Activated CD4-positive, alpha-beta T cell treated with anti-CD3 and anti-CD28 coated beads for 36 hours (primary cell): ENCODE measurements at regions not wholly inside any gene's neighbourhood (a gene's known extent, or its start where the extent isn't known, plus 50 kb on each side); places are given as distances from the start of the nearest gene placed in this dataset.

Experiments
- ATAC-seq: fragments of 200-7000 bp; cut with Tn5 transposase; one replicate; pipeline ENCODE4 v1.10.0; 2021; ENCODE audit warnings: mild to moderate bottlenecking, moderate library complexity
- CTCF ChIA-PET: fragments of 350-600 bp; sonication (Branson Sonifier 250); formaldehyde crosslinking; loops from one replicate; lab custom pipeline; 2021; ENCODE audit warnings: antibody characterized with exemption; lab: Charles Lee
- POLR2A ChIA-PET: fragments of 350-600 bp; sonication (Branson Sonifier 250); formaldehyde crosslinking; loops from one replicate; lab custom pipeline; 2021; ENCODE audit warnings: antibody characterized with exemption, inconsistent platforms; lab: Charles Lee
- DNase-seq: peaks from one replicate; pipeline ENCODE4 v3.0.0-alpha.2; 2020
- H3K27ac Mint-ChIP-seq: one replicate; pipeline ENCODE4 v1.8.0; 2021; ENCODE audit warnings: mixed read lengths
- H3K27me3 Mint-ChIP-seq: one replicate; pipeline ENCODE4 v1.8.0; 2021; ENCODE audit warnings: mixed read lengths
- H3K36me3 Mint-ChIP-seq: one replicate; pipeline ENCODE4 v1.8.0; 2021; ENCODE audit warnings: low read depth, mixed read lengths
- H3K4me1 Mint-ChIP-seq: one replicate; pipeline ENCODE4 v1.8.0; 2021; ENCODE audit warnings: mixed read lengths
- H3K4me3 Mint-ChIP-seq: one replicate; pipeline ENCODE4 v1.8.0; 2021; ENCODE audit warnings: mild to moderate bottlenecking, moderate library complexity, mixed read lengths
- H3K9me3 Mint-ChIP-seq: one replicate; pipeline ENCODE4 v1.8.0; 2021; ENCODE audit warnings: low read depth, mixed read lengths
- intact Hi-C, 2 experiments: fragments of 100-400 bp; cut with DNase I in 1 of 2; cut with micrococcal nuclease in 1 of 2; formaldehyde crosslinking; loops; one replicate each; pipeline versions ENCODE4 v1.14.2 to v1.15.1; 2022 to 2024; cut with DNase I, micrococcal nuclease

DNA sequence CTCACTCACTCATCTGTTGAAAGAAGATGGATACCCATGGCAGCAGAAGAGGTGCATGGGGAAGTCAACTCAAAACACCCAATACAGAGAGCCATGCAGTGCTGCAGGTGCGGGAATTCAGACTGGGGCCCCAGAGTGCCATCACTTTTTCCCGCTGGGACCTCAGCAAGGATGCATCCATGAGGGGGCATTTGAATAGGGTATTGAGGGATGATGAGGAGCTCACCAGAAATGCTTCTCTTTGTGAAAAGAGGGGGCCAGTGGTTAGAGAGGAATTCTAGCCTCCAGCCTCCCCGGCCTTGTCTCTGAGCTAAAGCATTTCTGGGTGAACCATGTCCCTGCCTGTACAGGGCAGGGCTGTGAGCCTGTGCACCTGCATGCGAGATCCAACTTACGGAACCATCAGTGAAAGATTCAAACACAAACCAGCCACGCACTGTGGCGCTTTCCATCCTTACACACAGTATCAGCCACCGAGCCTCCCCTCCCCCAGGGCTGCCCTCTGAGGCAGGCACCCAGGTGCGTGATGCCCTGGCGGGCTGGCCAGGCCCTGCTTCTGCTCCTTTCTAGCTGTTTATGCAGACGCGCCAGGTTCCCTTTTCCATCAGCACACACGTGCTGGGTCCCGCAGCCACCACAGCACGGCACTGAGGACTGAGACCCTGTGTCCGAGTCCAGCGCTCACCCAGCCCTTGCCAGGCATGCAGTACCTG lies 1177.2 kb downstream of the BRD1 start:
- Mint-ChIP-seq H3K27ac (no peak overlapping the region), H3K4me1 (no peaks in the 10 kb centered on the region), H3K9me3 (no peaks in the 10 kb centered on the region), H3K36me3 (no peaks in the 10 kb centered on the region), H3K27me3 (no peaks in the 10 kb centered on the region), H3K4me3 (no peak overlapping the region)
- no peak for DNase-seq
- ATAC-seq = no peak
- ChIA-PET POLR2A (no interaction called here), CTCF (no interaction called here)
- intact Hi-C loops = no loop called here

DNA sequence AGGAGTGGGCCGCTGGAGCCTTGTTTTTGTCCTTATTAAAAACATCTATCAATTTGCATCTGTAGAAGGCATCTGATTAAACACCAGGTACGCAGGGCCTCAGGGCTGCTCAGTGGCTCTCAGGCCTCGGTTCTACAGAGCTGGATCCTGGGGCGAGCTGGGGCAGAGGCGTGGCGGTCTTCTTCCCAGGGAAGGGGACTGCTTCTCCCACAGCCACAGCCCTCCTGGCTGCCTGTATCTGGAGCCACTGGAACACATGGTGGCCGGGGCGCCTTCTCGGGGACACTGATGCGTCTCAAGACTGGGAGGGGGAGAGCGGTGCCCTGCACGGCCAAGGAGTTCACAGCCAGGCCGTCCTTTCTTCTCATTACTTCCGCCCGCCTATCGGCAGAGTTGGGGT lies 1178.2 kb downstream of the BRD1 start:
- ChIA-PET POLR2A (no interaction called here), CTCF (no interaction called here)
- intact Hi-C loops = no loop called here
- no peak overlapping the region for H3K4me3 Mint-ChIP-seq
- H3K27ac Mint-ChIP-seq = no peak overlapping the region
- H3K27me3 Mint-ChIP-seq = no peaks in the 10 kb centered on the region
- no peak for DNase-seq
- no peaks in the 10 kb centered on the region for H3K9me3 Mint-ChIP-seq
- H3K4me1 Mint-ChIP-seq = no peaks in the 10 kb centered on the region
- H3K36me3 Mint-ChIP-seq = no peaks in the 10 kb centered on the region
- no peak for ATAC-seq

DNA sequence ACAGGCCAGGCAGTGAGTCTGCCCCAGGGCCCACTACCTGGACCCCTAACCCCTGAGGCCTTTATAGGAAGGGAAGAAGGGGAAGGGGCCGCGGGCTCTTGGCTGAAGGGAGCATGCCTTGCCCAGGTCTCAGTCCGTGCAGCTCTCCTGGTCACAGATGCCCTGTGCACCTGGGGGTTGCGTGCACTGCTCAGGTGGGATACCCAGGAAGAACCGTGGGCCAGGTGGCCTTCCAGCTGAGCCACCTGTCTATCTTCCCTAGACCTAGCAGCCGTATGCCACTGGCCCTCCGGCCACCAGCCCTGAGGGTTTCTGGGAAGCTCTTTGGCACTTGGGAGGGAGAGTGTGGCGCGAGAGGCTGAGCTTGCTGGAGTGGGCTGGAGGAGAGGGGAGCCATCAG lies 1178.6 kb downstream of the BRD1 start:
- POLR2A ChIA-PET = no interaction called here
- Mint-ChIP-seq H3K4me1 (no peaks in the 10 kb centered on the region), H3K36me3 (no peaks in the 10 kb centered on the region), H3K9me3 (no peaks in the 10 kb centered on the region), H3K4me3 (no peak overlapping the region), H3K27ac (no peak overlapping the region), H3K27me3 (no peaks in the 10 kb centered on the region)
- ATAC-seq (no peak), DNase-seq (no peak)
- intact Hi-C loops = no loop called here
- CTCF ChIA-PET = no interaction called here

DNA sequence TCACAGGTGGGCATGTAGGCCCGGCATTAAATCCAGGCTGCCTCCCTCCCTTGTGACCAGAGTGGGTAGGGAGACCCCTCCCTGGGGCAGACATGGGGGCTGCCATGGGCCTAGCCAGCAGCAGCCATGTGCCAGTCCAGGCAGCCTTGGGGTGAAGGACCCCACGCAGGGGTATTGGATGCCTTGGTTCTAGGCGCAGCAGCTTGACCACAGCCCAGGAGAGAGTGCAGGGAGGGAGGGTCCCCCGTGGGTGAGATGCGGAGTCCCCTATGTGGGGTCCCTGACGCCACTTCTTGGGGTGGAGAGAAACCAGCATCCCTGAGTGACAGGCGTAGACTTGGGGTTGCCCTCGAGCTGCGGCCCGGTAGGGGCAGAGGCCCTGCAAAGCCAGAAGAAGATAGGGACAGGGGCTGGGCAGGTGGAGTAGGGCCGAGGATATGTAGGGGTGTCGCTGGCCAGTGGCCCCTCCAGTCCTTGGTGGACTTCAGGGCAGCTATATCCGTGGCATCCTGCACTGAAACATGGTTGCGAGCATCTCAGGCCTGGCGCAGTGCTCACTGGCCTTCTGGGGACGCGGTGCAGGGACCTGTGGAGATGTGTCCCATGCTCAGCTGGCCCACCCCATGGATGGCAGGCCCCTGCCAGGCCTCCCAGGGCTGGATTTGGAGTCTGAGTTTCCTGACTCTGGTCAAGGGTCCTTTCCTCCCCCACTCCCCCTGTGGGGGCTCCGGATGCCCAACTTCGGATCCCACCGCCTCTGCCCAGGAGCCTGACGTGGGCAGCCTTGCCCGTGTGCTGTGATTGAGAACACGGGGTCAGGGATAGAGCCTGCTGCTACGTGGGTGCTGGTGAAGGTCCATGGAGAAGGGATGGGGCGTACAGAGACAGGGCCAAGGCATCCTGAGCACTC lies 1179.8 kb downstream of the BRD1 start:
- Mint-ChIP-seq H3K4me1 (no peaks in the 10 kb centered on the region), H3K27me3 (no peaks in the 10 kb centered on the region), H3K36me3 (no peaks in the 10 kb centered on the region), H3K9me3 (no peaks in the 10 kb centered on the region), H3K27ac (no peak overlapping the region), H3K4me3 (no peak overlapping the region)
- DNase-seq = no peak
- no peak for ATAC-seq
- CTCF ChIA-PET = no interaction called here
- POLR2A ChIA-PET = no interaction called here
- intact Hi-C loops = no loop called here

DNA sequence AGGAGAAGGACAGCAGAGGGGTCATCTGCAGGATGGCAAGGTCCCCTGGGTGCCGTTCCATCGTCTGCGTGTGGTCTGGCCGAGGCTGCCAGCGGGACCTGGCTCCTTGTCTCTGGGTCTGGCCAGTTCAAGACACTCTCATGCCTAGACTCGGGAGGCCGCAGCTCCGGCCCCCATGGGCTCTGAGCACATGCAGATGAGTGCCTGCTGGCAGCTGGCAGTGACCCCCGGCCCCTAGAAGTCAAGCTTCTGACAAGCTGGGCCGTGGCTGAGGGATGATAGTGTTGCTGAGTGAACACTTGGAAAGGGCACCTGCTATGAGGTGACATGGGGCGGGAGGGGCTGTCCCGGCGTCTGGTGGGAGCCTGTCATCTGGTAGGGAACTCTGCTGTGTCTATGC lies 1180.6 kb downstream of the BRD1 start:
- Mint-ChIP-seq H3K4me1 (no peaks in the 10 kb centered on the region), H3K4me3 (no peak overlapping the region), H3K27ac (no peak overlapping the region), H3K36me3 (no peaks in the 10 kb centered on the region), H3K27me3 (no peaks in the 10 kb centered on the region), H3K9me3 (no peaks in the 10 kb centered on the region)
- intact Hi-C loops = no loop called here
- ChIA-PET CTCF (no interaction called here), POLR2A (no interaction called here)
- DNase-seq (no peak), ATAC-seq (no peak)

DNA sequence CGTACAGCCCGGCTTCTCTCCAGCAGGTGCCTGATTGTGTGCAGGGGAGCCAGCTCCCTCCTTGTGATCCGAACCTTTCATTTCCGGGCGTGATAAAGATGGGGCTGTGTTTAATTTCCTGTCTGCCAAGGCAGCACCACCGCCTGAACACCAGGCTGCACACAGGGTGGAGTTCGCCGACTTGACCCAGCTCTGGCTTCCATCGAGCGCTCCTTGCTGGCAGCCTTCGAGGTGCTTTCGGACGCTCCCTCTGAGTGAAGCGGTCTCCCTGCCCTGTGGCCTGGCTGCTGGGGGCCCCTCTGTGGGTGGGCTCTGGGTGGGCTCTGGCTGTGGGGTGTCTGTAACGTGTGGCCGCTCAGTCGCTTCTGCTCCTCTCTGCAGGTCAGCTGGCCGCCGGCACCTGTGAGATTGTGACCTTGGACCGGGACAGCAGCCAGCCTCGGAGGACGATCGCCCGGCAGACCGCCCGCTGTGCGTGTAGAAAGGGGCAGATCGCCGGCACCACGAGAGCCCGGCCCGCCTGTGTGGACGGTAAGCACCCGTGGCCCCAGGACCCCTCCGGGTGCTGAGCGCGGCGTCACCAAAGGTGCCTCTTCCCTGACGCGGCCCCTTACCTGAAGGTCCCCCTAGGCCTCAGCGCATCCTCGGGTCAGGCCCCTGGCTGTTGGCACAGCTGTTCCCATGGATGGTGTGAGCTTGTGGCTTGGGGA lies 1181.3 kb downstream of the BRD1 start:
- POLR2A ChIA-PET = no interaction called here
- H3K4me1 Mint-ChIP-seq = no peaks in the 10 kb centered on the region
- no peak overlapping the region for H3K4me3 Mint-ChIP-seq
- ATAC-seq (no peak), DNase-seq (no peak)
- CTCF ChIA-PET = no interaction called here
- no peaks in the 10 kb centered on the region for H3K36me3 Mint-ChIP-seq
- intact Hi-C loops = no loop called here
- no peaks in the 10 kb centered on the region for H3K27me3 Mint-ChIP-seq
- no peaks in the 10 kb centered on the region for H3K9me3 Mint-ChIP-seq
- no peak overlapping the region for H3K27ac Mint-ChIP-seq

DNA sequence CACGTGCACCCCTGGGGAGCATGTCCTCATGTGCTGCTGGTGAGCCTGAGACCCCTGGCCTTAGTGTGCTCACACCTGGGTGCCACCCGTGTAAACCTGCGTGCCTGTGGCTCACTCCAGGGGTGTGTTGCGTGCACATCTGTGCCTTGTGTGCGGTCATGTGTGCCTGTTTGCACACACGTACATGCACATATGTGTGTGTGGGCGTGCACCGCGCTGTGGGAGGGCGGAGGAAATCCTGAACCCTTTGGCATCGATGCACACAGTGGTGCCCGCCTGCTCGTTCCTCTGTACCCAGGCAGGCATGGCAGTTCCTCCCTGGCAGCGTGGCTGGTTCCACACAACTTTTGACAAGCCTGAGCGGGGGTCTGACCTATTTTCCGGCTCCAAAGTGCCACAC lies 1181.9 kb downstream of the BRD1 start:
- ATAC-seq (no peak), DNase-seq (no peak)
- CTCF ChIA-PET = no interaction called here
- H3K27ac Mint-ChIP-seq = no peak overlapping the region
- no peak overlapping the region for H3K4me3 Mint-ChIP-seq
- no peaks in the 10 kb centered on the region for H3K4me1 Mint-ChIP-seq
- H3K9me3 Mint-ChIP-seq = no peaks in the 10 kb centered on the region
- POLR2A ChIA-PET = no interaction called here
- H3K36me3 Mint-ChIP-seq = no peaks in the 10 kb centered on the region
- intact Hi-C loops = no loop called here
- H3K27me3 Mint-ChIP-seq = no peaks in the 10 kb centered on the region

DNA sequence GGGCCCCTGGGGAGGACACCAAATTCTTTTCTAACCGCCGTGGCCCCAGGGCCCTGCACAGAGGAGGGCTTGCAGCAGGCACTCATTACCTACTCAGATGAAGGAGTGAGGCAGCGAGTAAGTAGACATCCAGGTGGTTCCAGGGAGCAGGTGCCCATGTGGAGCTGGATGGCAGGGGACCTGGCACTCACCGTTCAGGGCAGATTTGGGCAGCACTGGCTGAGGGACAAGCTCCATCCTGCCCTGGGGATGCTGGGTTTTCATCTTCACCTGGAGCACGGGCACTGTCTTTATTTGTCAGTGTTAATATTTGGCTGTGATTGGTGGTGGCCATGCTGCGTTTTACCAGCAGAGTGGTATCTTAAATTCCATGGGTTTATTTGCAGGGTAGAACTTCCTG lies 1182.7 kb downstream of the BRD1 start:
- ChIA-PET CTCF (no interaction called here), POLR2A (no interaction called here)
- ATAC-seq (no peak), DNase-seq (no peak)
- intact Hi-C loops = no loop called here
- no peaks in the 10 kb centered on the region for H3K27me3 Mint-ChIP-seq
- H3K4me1 Mint-ChIP-seq = no peaks in the 10 kb centered on the region
- H3K36me3 Mint-ChIP-seq = no peaks in the 10 kb centered on the region
- H3K27ac Mint-ChIP-seq = no peak overlapping the region
- no peaks in the 10 kb centered on the region for H3K9me3 Mint-ChIP-seq
- no peak overlapping the region for H3K4me3 Mint-ChIP-seq

DNA sequence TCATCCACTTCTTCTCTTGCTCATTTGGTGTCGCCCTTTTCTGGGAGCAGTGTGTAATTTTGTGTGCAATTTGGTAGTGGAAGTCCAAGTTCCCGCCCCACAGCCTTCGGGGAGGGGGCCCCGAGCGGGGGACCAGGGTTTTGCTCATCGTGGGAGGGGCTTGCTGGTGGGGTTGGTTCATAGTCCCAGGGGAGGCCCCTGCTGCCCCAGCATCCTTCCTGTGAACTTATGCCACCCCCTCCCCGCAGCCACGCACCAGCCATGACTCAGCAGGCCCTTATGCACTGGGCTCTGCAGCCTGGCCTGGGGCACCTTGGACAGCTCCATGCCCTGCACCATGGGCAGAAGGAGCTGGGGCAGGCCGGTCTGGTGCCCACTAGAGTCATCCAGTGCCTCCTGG lies 1183.6 kb downstream of the BRD1 start:
- peak; percentile 45 for DNase-seq
- Mint-ChIP-seq H3K36me3 (no peaks in the 10 kb centered on the region), H3K27ac (no peak overlapping the region), H3K4me3 (no peak overlapping the region), H3K27me3 (no peaks in the 10 kb centered on the region), H3K9me3 (no peaks in the 10 kb centered on the region), H3K4me1 (no peaks in the 10 kb centered on the region)
- ATAC-seq = peak; percentile 69
- intact Hi-C loops = no loop called here
- POLR2A ChIA-PET = no interaction called here
- CTCF ChIA-PET = no interaction called here

DNA sequence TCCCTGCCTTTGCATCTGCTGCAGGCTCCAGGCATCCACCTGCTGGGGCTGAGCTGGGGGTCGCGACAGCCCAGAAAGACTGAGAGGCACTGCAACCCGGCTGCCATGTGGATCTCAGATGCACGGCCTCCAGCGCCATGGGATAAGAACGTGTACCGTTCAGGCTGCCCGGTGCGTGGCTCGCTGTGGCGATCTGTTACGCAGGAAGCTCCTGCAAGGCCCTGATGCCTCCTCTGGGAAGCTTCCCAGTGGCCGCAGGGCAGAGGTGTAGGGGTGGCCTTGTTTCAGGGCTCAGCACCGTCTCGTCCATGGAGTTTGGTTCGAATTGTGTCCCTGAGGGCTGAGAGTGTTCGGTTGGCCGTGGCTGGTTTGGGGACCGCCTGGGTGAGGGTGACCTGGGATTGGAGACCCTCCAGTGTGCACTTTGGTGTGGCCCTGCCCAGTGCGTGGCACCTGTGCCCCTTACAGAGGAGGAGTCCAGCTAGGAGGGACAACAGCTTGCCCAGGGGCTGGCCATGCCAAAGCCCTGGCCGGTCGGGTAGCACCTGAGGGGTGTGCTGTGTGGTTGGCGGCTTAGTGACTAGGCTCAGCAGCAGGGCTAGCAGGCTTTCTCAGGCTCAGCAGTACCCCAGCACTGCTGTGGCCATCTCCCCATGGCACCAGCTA lies 1184.5 kb downstream of the BRD1 start:
- no peak for ATAC-seq
- no peak overlapping the region for H3K27ac Mint-ChIP-seq
- intact Hi-C loops = no loop called here

DNA sequence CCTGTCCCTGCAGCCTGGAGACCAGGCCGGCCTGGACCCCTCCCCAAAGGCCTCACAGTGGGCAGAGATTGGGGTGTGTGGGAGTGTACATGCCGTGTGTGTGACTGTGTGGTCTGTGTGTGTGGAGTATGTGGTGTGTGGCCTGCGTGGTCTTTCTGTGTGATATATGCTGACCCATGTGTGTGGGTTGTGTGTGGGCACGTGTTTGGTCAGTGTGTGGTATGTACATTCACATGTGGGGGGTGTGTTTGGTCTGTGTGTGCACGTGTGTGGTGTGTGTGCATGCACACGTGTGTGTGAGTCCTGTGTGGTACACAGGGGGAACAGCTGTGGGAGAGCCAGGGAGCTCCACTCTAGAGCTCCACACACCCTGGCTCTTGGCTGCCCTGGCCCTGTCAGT lies 1185.1 kb downstream of the BRD1 start:
- CTCF ChIA-PET = no interaction called here
- Mint-ChIP-seq H3K4me1 (no peaks in the 10 kb centered on the region), H3K4me3 (no peak overlapping the region), H3K9me3 (no peaks in the 10 kb centered on the region), H3K27ac (no peak overlapping the region), H3K27me3 (no peaks in the 10 kb centered on the region), H3K36me3 (no peaks in the 10 kb centered on the region)
- POLR2A ChIA-PET = no interaction called here
- intact Hi-C loops = no loop called here
- DNase-seq (no peak), ATAC-seq (no peak)

More for the DNA sequence above, 1184.5 kb downstream of the BRD1 start:
- no peak overlapping the region for H3K4me3 Mint-ChIP-seq
- ChIA-PET POLR2A (no interaction called here), CTCF (no interaction called here)
- no peak for DNase-seq
- no peaks in the 10 kb centered on the region for H3K36me3 Mint-ChIP-seq
- H3K9me3 Mint-ChIP-seq = no peaks in the 10 kb centered on the region
- no peaks in the 10 kb centered on the region for H3K27me3 Mint-ChIP-seq
- no peaks in the 10 kb centered on the region for H3K4me1 Mint-ChIP-seq
